Fibroblast of lung (primary cell): ENCODE measurements at regions not wholly inside any gene's neighbourhood (a gene's known extent, or its start where the extent isn't known, plus 50 kb on each side); places are given as distances from the start of the nearest gene placed in this dataset.
"Not testable (repeated sequence)": the region's sequence is repeated elsewhere in the genome, so short reads cannot be mapped to it uniquely, and the experiment has no call there.

Experiments
- DNase-seq, 2 donors: peaks; one replicate each; pipeline versions ENCODE4 v3.0.0 to v3.0.0-alpha.2; 2010; ENCODE audit warnings: low read depth in 2 of 2
- H2AFZ ChIP-seq: 2 replicates; pipeline ENCODE4 v1.5.1; 2012; ENCODE audit warnings: low read length, control low read depth, inconsistent platforms
- H3K27ac ChIP-seq: 2 replicates; pipeline ENCODE4 v1.5.1; 2011; ENCODE audit warnings: low read length, control low read depth; ENCODE audit not compliant: insufficient read depth
- H3K27me3 ChIP-seq: 2 replicates; pipeline ENCODE4 v1.5.1; 2011; ENCODE audit warnings: mild to moderate bottlenecking, low read length; ENCODE audit not compliant: control insufficient read depth, insufficient read depth
- H3K36me3 ChIP-seq: 2 replicates; pipeline ENCODE4 v1.5.1; 2011; ENCODE audit warnings: low read length; ENCODE audit not compliant: control insufficient read depth, insufficient read depth
- H3K4me1 ChIP-seq: 2 replicates; pipeline ENCODE4 v1.5.1; 2011; ENCODE audit warnings: low read length; ENCODE audit not compliant: control insufficient read depth, insufficient read depth; ENCODE audit errors: extremely low read depth
- H3K4me2 ChIP-seq: 2 replicates; pipeline ENCODE4 v1.5.1; 2011; ENCODE audit warnings: low read length, control low read depth; ENCODE audit not compliant: insufficient read depth; ENCODE audit errors: extremely low read depth
- H3K4me3 ChIP-seq, 4 experiments: fragments of 200-600 bp in 1 of 4; sonication (generic) in 1 of 4; replicated peaks in 1 of 4; 2 replicates each; pipeline ENCODE4 v1.5.1; 2011 to 2016; ENCODE audit warnings: low read length in 4 of 4, low read depth in 3 of 4, mild to moderate bottlenecking in 3 of 4, control low read depth in 2 of 4, inconsistent platforms in 1 of 4, mixed read lengths in 1 of 4; ENCODE audit not compliant: insufficient read depth in 1 of 4; ENCODE audit errors: control extremely low read depth in 1 of 4
- H3K79me2 ChIP-seq: 2 replicates; pipeline ENCODE4 v1.5.1; 2012; ENCODE audit warnings: mild to moderate bottlenecking, low read length, inconsistent platforms; ENCODE audit not compliant: control insufficient read depth, insufficient read depth
- H3K9ac ChIP-seq: 2 replicates; pipeline ENCODE4 v1.5.1; 2011; ENCODE audit warnings: mild to moderate bottlenecking, low read length, control low read depth; ENCODE audit not compliant: insufficient read depth
- H3K9me3 ChIP-seq: 2 replicates; pipeline ENCODE4 v1.5.1; 2012; ENCODE audit warnings: low read depth, low read length; ENCODE audit not compliant: control insufficient read depth, insufficient read depth
- H4K20me1 ChIP-seq: 2 replicates; pipeline ENCODE4 v1.5.1; 2011; ENCODE audit warnings: low read length; ENCODE audit not compliant: control insufficient read depth, insufficient read depth; ENCODE audit errors: extremely low read depth
- EZH2 ChIP-seq: IDR thresholded peaks from 2 replicates; pipeline ENCODE4 v1.5.1; 2012; ENCODE audit warnings: low read length, control low read depth, mild to moderate bottlenecking; ENCODE audit errors: missing control alignments
- TF ChIP-seq, protein P1 (sequence below), 2 donors: IDR thresholded peaks in 1 of 2; conservative IDR thresholded peaks in 1 of 2; 1 replicate in 1 of 2; 2 replicates in 1 of 2; pipeline ENCODE4 v1.5.1; 2011 to 2012; ENCODE audit warnings: low read length in 2 of 2, control low read depth in 1 of 2, inconsistent platforms in 1 of 2, low read depth in 1 of 2, mild to moderate bottlenecking in 1 of 2

DNA sequence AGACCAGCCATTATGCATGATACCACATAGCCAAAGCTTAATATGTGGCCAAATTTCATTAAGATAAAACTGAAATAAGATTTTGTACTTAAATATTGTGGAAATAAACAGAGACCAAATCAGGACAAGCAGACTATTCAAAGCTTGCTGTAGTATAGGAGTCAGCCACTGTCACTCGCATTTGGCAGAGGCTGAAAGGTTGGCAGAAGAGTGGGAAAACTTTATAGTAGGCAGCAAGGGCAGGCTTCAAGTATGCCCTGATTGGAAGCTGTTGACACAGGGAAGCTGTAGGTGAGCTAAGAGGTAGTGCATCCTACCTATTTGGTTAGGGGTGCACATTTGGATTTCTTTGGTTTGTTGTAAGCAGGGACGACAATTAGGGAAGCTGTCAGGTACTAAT lies 202.5 kb upstream of the PDZRN3 start:
- Histone ChIP-seq H3K9me3 (no peaks in the 10 kb centered on the region), H2AFZ (peak overlapping the region; percentile 43), H3K4me1 (peaks cover 4% of the 10 kb centered on the region), H3K9ac (no peak overlapping the region), H4K20me1 (no peaks in the 10 kb centered on the region), H3K4me3 (no peak overlapping the region), H3K27me3 (no peaks in the 10 kb centered on the region), H3K36me3 (no peaks in the 10 kb centered on the region), H3K4me2 (no peak overlapping the region), H3K79me2 (no peaks in the 10 kb centered on the region), H3K27ac (no peak overlapping the region)
- DNase-seq: no peak
- no peak for TF ChIP-seq EZH2
- TF ChIP-seq, protein P1, sequence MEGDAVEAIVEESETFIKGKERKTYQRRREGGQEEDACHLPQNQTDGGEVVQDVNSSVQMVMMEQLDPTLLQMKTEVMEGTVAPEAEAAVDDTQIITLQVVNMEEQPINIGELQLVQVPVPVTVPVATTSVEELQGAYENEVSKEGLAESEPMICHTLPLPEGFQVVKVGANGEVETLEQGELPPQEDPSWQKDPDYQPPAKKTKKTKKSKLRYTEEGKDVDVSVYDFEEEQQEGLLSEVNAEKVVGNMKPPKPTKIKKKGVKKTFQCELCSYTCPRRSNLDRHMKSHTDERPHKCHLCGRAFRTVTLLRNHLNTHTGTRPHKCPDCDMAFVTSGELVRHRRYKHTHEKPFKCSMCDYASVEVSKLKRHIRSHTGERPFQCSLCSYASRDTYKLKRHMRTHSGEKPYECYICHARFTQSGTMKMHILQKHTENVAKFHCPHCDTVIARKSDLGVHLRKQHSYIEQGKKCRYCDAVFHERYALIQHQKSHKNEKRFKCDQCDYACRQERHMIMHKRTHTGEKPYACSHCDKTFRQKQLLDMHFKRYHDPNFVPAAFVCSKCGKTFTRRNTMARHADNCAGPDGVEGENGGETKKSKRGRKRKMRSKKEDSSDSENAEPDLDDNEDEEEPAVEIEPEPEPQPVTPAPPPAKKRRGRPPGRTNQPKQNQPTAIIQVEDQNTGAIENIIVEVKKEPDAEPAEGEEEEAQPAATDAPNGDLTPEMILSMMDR (conservative IDR thresholded peaks at IDR 0.05 in 1 of 2, IDR thresholded peaks at IDR 0.05 in 1 of 2; ENCODE audit: low read depth in 1 of 2, low read length in 2 of 2): no peak

DNA sequence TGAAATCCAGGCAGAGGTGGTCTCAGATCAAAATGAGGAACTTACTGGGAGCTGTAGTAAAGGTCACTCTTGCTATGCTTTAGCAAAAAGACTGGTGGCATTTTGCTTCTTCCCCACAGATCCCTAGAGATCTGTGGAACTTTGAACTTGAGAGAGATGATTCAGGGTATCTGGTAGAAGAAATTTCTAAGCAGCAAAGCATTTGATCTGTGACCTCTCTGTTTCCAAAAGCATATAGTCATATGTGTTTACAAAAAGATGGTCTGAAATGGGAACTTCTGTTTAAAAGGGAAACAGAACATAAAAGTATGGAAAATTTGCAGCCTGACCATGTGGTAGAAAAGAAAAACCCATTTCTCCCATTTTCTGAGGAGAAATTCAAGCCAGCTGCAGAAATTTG lies 196.2 kb upstream of the PDZRN3 start:
- not testable (repeated sequence) for H3K9me3 ChIP-seq, H3K79me2 ChIP-seq, H2AFZ ChIP-seq, H4K20me1 ChIP-seq, H3K27me3 ChIP-seq, H3K4me2 ChIP-seq, H3K36me3 ChIP-seq, H3K9ac ChIP-seq, H3K4me3 ChIP-seq, H3K4me1 ChIP-seq
- peak overlapping the region; percentile 46 for H3K27ac ChIP-seq
- DNase-seq: peak in 1 of 2 donors; percentile 28

DNA sequence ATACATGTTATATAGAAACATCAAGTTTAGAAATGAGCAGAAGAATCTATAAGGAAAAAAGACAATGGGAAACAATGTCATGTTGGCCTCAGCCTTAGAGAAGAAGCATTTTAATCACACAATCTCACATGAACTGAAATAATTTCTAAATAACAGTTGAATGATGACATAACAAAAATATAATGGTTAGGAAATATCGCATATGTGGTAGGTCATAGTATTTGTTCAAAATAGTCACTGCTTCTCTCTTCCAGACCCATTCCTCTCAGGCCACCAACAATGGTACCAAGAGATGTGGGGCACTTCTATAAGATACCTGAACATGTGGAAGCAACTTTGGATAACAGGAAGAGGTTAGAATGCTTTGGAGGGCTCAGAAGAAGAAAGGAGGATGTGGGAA lies 195.7 kb upstream of the PDZRN3 start:
- Histone ChIP-seq H3K4me3 (no peak overlapping the region), H3K79me2 (no peaks in the 10 kb centered on the region), H3K9ac (no peak overlapping the region), H3K4me2 (no peak overlapping the region), H3K36me3 (no peaks in the 10 kb centered on the region), H2AFZ (no peak overlapping the region), H3K27ac (peak overlapping the region; percentile 3), H4K20me1 (no peaks in the 10 kb centered on the region), H3K9me3 (no peaks in the 10 kb centered on the region), H3K27me3 (no peaks in the 10 kb centered on the region), H3K4me1 (peaks cover 4% of the 10 kb centered on the region)
- TF ChIP-seq, protein P1 (conservative IDR thresholded peaks at IDR 0.05 in 1 of 2, IDR thresholded peaks at IDR 0.05 in 1 of 2; ENCODE audit: low read depth in 1 of 2, low read length in 2 of 2): no peak
- TF ChIP-seq EZH2: no peak
- DNase-seq: no peak
